22Rv1 (cell line): ENCODE measurements at regions not wholly inside any gene's neighbourhood (a gene's known extent, or its start where the extent isn't known, plus 50 kb on each side); places are given as distances from the start of the nearest gene placed in this dataset.

Source experiments
- ZFX ChIP-seq: fragments of 450-650 bp; IDR thresholded peaks from 2 replicates; pipeline ENCODE4 v1.6.1; 2017; ENCODE audit warnings: antibody characterized with exemption, borderline replicate concordance
- TF ChIP-seq, protein P1 (sequence below): fragments of 450-650 bp; IDR thresholded peaks from 2 replicates; pipeline ENCODE4 v1.5.1; 2017; ENCODE audit warnings: mild to moderate bottlenecking

DNA sequence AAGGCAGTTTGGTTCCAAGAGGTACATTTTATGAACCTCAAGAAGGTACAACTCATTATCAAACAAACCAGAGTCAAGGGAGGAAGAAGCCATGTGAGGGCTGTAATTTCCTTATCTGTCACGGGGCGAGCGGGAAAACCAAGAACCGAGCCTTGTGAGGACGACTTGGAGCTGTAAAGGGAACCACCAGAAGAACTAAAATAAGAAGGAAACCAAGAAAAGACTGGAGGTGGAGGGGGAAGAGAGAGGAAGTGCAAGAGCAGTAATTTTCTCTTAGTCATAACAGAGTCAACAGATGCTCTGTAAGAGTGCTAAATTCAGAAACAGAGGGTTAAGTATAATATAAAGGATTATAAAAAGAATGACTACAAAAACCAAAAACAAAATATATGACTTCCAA is 127.1 kb downstream of the DIRAS2 start:
- TF ChIP-seq, protein P1, sequence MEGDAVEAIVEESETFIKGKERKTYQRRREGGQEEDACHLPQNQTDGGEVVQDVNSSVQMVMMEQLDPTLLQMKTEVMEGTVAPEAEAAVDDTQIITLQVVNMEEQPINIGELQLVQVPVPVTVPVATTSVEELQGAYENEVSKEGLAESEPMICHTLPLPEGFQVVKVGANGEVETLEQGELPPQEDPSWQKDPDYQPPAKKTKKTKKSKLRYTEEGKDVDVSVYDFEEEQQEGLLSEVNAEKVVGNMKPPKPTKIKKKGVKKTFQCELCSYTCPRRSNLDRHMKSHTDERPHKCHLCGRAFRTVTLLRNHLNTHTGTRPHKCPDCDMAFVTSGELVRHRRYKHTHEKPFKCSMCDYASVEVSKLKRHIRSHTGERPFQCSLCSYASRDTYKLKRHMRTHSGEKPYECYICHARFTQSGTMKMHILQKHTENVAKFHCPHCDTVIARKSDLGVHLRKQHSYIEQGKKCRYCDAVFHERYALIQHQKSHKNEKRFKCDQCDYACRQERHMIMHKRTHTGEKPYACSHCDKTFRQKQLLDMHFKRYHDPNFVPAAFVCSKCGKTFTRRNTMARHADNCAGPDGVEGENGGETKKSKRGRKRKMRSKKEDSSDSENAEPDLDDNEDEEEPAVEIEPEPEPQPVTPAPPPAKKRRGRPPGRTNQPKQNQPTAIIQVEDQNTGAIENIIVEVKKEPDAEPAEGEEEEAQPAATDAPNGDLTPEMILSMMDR = no peak
- TF ChIP-seq ZFX = no peak
